HL-60/S4 (cell line): ENCODE measurements at regions not wholly inside any gene's neighbourhood (a gene's known extent, or its start where the extent isn't known, plus 50 kb on each side); places are given as distances from the start of the nearest gene placed in this dataset.
"Not testable (repeated sequence)": the region's sequence is repeated elsewhere in the genome, so short reads cannot be mapped to it uniquely, and the experiment has no call there.

Experiments
- in situ Hi-C: fragments of 300-500 bp; cut with MboI; formaldehyde crosslinking; loops from 2 replicates; pipeline ENCODE4 v1.14.3; 2022; ENCODE audit warnings: low sequenced_read_pairs

GRCh38 chr10:94220717-94221116 lies 142.0 kb downstream of the NOC3L start:
- in situ Hi-C loops = no loop called here

GRCh38 chr10:94223702-94224370 lies 138.9 kb downstream of the NOC3L start:
- in situ Hi-C loops = no loop called here

GRCh38 chr10:94224656-94225055 lies 138.1 kb downstream of the NOC3L start:
- in situ Hi-C loops = no loop called here

- in situ Hi-C loops = no loop called here
Observed at GRCh38 chr10:94225589-94225988, 137.2 kb downstream of the NOC3L start.

GRCh38 chr10:94230134-94230785 lies 132.5 kb downstream of the NOC3L start:
- in situ Hi-C loops = no loop called here

- in situ Hi-C loops = no loop called here
Observed at GRCh38 chr10:94232711-94233383, 129.9 kb downstream of the NOC3L start.

GRCh38 chr10:94235461-94235860 lies 127.3 kb downstream of the NOC3L start:
- in situ Hi-C loops = no loop called here

GRCh38 chr10:94238006-94238617 lies 124.6 kb downstream of the NOC3L start:
- in situ Hi-C loops = no loop called here

- in situ Hi-C loops = no loop called here
Observed at GRCh38 chr10:94239696-94240095, 123.0 kb downstream of the NOC3L start.

- in situ Hi-C loops = no loop called here
Observed at GRCh38 chr10:94240491-94240890, 122.2 kb downstream of the NOC3L start.

- in situ Hi-C loops = no loop called here
Observed at GRCh38 chr10:94240901-94241300, 121.8 kb downstream of the NOC3L start.

GRCh38 chr10:94251098-94251497 lies 111.6 kb downstream of the NOC3L start:
- in situ Hi-C loops = no loop called here

- in situ Hi-C loops = no loop called here
Observed at GRCh38 chr10:94251568-94251967, 111.2 kb downstream of the NOC3L start.

GRCh38 chr10:94257407-94257806 lies 105.3 kb downstream of the NOC3L start:
- in situ Hi-C loops = not testable (repeated sequence)

- in situ Hi-C loops = no loop called here
Observed at GRCh38 chr10:94260455-94260854, 102.3 kb downstream of the NOC3L start.

GRCh38 chr10:94264085-94264484 lies 98.7 kb downstream of the NOC3L start:
- in situ Hi-C loops = no loop called here

- in situ Hi-C loops = no loop called here
Observed at GRCh38 chr10:94266091-94266490, 96.6 kb downstream of the NOC3L start.

- in situ Hi-C loops = no loop called here
Observed at GRCh38 chr10:94268652-94269051, 94.1 kb downstream of the NOC3L start.

GRCh38 chr10:94274142-94274787 lies 88.5 kb downstream of the NOC3L start:
- in situ Hi-C loops = no loop called here

- in situ Hi-C loops = loop anchor here (25.0 kb wide), 1 partner anchor 161 kb away; no protein-coding TSS in a partner anchor
Observed at GRCh38 chr10:94276140-94276539, 86.6 kb downstream of the NOC3L start.

GRCh38 chr10:94277450-94277849 lies 85.3 kb downstream of the NOC3L start:
- in situ Hi-C loops = loop anchor here (25.0 kb wide), 1 partner anchor 160 kb away; no protein-coding TSS in a partner anchor
